SK-MEL-5 (cell line): ENCODE measurements at regions not wholly inside any gene's neighbourhood (a gene's known extent, or its start where the extent isn't known, plus 50 kb on each side); places are given as distances from the start of the nearest gene placed in this dataset.
"Not testable (repeated sequence)": the region's sequence is repeated elsewhere in the genome, so short reads cannot be mapped to it uniquely, and the experiment has no call there.

Experiments
- DNase-seq: peaks from one replicate; pipeline ENCODE4 v3.0.0-alpha.2; 2016; ENCODE audit warnings: low read depth, low spot score
- in situ Hi-C: cut with HindIII; loops from 2 replicates; pipeline ENCODE4 v1.10.0; 2016; ENCODE audit warnings: low sequenced_read_pairs, high pct_unique_total_duplicates, low pct_unique_long_range_greater_than_20kb

GRCh38 chr11:82450996-82451395 is 282.7 kb downstream of the FAM181B start:
- no peak for DNase-seq
- in situ Hi-C loops, result no loop called here

- in situ Hi-C loops, result no loop called here
- DNase-seq, result peak; percentile 39
Measured at GRCh38 chr11:82406611-82407010, 327.1 kb downstream of the FAM181B start.

GRCh38 chr11:82405421-82405820 is 328.2 kb downstream of the FAM181B start:
- in situ Hi-C loops, result no loop called here
- no peak for DNase-seq

GRCh38 chr11:82404981-82405380 is 328.7 kb downstream of the FAM181B start:
- no peak for DNase-seq
- in situ Hi-C loops, result no loop called here

GRCh38 chr11:82403640-82404305 is 329.9 kb downstream of the FAM181B start:
- no peak for DNase-seq
- in situ Hi-C loops, result no loop called here

- in situ Hi-C loops, result no loop called here
- no peak for DNase-seq
Measured at GRCh38 chr11:82398300-82398815, 335.3 kb downstream of the FAM181B start.

GRCh38 chr11:82396639-82397038 is 337.0 kb downstream of the FAM181B start:
- in situ Hi-C loops, result not testable (repeated sequence)

GRCh38 chr11:82384308-82384707 is 349.4 kb downstream of the FAM181B start:
- DNase-seq, result no peak
- in situ Hi-C loops, result no loop called here

More at GRCh38 chr11:82396639-82397038, 337.0 kb downstream of the FAM181B start:
- not testable (repeated sequence) for DNase-seq

- in situ Hi-C loops, result no loop called here
- no peak for DNase-seq
Measured at GRCh38 chr11:82373781-82374542, 359.7 kb downstream of the FAM181B start.

- in situ Hi-C loops, result no loop called here
- DNase-seq, result no peak
Measured at GRCh38 chr11:82365351-82365750, 368.3 kb downstream of the FAM181B start.

GRCh38 chr11:82356316-82356715 is 377.3 kb downstream of the FAM181B start:
- in situ Hi-C loops, result no loop called here
- no peak for DNase-seq

GRCh38 chr11:82355313-82355823 is 378.3 kb downstream of the FAM181B start:
- DNase-seq, result no peak
- in situ Hi-C loops, result no loop called here

- in situ Hi-C loops, result no loop called here
- DNase-seq, result no peak
Measured at GRCh38 chr11:82326853-82327252, 406.8 kb downstream of the FAM181B start.

- no peak for DNase-seq
- in situ Hi-C loops, result no loop called here
Measured at GRCh38 chr11:82321206-82321605, 412.5 kb downstream of the FAM181B start.

- in situ Hi-C loops, result no loop called here
- DNase-seq, result peak; percentile 61
Measured at GRCh38 chr11:82315093-82315492, 418.6 kb downstream of the FAM181B start.

- in situ Hi-C loops, result no loop called here
Measured at GRCh38 chr11:82308979-82309378, 424.7 kb downstream of the FAM181B start.

GRCh38 chr11:82305123-82305522 is 428.5 kb downstream of the FAM181B start:
- no peak for DNase-seq
- in situ Hi-C loops, result no loop called here

More at GRCh38 chr11:82308979-82309378, 424.7 kb downstream of the FAM181B start:
- DNase-seq, result no peak

- DNase-seq, result no peak
- in situ Hi-C loops, result no loop called here
Measured at GRCh38 chr11:82303671-82304070, 430.0 kb downstream of the FAM181B start.

- DNase-seq, result no peak
- in situ Hi-C loops, result no loop called here
Measured at GRCh38 chr11:82288471-82288870, 445.2 kb downstream of the FAM181B start.
